NCI-H2107 treated with DMSO at 0.1 percent for 48 hours (cell line): ENCODE measurements at regions not wholly inside any gene's neighbourhood (a gene's known extent, or its start where the extent isn't known, plus 50 kb on each side); places are given as distances from the start of the nearest gene placed in this dataset.

Source experiments
- DNase-seq: peaks from one replicate; lab custom pipeline; 2025; ENCODE audit not compliant: unreplicated experiment; lab: John Stamatoyannopoulos, UW

DNA sequence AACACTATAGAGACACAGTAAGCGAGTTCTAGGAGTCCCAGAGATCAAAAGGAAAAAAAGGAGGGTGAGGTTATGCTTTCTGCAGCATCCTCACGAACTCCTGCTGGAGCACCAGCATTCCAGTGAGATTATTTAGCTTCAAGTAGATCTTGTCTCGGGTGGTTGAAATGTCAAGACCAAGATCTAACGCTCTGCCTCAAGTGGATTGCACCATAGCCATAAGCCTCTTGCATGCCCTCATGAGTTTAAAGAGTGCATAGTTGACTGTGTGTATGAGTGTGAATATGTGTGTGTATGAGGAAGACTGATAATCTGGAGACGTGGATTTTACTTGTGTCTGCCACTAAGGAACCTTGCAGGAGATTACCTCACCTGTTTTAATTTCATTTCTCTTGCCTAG is 335.3 kb upstream of the ADAMTSL1 start:
- no peak for DNase-seq

DNA sequence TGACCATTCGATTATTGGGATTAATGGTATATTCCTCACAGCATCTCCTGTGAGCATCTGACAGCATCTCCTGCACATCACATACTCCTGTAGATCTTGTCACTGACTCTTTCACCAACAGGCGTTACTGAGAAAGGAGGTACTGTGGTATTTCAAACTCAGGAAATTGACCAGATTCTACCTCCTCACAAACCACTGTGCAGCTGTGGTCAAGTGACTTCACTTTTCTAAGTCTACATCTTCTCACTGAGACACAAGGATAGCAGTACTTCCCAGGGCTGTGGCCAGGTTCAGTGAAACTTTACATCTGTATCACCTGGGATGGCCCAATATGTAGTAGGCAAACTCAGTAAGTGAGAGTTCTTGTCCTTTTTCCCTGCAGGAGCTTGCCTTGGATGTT is 332.3 kb upstream of the ADAMTSL1 start:
- DNase-seq: no peak

DNA sequence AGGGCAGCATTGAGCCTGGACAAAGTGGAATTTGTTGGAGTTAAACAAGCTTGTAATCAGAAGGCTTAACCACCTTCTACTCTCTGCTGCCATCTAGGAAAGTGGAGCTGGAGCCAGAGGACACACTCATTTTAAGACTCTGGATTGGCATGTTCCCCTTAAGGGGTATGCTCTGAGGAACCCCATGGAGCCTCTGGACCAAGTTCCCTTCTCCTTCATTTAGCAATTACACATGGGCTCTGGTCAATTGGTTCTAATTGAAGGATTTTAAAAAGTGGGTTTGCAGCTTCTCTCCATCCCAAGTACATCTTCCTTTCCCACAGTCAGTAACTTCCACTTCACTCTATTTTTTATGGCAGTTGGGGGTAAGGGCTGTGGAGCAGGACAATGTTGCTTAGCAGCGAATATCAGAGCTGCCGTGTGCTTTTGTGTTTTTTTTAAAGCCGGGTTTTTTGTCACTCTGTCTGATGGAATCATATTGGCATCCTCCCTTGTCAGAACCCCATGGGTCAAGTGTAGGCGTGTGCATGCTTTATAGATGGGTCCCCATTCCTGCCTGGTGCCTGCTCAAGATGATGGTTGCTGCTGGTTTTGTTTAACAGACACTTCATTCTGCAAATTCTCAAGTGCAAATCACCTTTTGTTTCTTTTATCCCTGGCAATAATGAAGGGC is 330.7 kb upstream of the ADAMTSL1 start:
- no peak for DNase-seq

DNA sequence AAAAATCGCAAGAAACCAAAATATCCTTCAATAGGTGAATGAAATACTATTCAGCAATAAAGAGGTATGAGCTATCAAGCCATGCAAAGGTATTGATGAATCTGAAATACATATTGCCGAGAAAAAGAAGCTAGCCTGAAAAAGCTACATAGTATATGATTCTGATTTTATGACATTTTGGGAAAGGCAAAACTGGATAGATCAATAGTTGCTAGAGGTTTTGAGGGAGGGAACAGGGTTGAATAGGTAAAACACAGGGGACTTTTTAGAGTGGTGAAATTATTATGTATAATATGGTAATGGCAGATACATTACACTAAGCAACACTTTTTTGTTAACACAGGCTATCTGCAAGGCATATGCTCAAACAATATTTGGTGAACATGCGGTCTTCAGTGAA is 327.6 kb upstream of the ADAMTSL1 start:
- DNase-seq: no peak

DNA sequence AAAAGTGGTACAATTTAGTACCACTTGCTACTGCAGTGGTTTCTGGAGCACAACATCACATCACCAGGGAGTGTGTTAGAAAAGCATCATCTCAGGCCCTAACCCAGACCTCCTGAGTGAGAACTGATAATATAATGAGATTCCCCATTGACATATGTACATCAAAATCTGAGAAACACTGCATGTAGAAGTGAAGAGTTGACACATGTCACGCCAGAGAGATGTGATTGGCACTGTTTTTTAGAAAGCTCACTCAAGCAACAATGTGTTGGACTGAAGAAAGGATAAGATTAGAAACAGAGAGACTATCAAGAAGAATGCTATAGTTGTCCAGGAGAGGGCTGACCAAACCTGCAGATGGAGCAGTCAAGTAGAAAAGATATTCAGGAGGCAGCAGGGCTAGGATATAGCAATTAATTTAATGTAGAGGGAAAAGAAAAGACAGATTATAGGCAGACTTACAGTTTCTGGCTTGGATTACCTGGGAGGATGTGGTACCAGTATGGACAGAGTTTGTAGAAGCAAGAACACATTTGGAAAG is 324.4 kb upstream of the ADAMTSL1 start:
- DNase-seq: no peak

DNA sequence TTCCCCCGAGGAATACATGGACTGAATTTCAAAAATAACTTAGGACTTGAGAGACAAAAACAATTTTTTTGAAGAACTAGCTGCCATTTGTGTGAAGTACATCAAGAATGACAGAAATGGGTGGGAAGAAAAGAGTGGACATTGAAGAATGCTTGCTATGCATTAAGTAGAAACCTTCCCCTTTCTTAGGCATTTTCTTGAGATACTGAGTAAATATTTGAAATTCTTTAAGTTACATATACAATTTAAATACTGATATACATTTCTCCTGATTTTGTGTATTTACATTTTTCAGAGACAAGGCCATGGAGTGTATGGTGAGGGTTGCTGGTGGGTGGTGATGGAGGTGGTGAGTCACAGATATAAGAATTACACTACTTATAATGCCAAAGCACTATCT is 319.3 kb upstream of the ADAMTSL1 start:
- DNase-seq: no peak

DNA sequence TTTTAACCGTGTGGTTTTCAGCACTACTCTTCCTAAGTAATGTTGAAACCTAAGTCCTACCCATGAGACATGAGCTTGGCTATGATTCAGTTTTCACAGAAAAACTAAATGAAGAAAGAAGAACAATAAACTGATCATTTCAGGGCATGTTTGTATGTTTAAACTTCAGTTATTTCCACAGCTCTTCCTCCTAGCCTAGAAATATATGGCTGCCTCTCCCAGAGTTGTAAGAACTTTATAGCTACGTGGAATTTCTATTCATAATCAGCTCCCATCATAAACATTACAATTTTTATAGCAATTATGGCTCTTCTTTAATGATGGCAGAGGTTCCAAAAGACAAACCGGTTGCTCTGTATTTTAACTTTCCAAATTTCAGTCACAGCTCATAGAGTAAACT is 314.7 kb upstream of the ADAMTSL1 start:
- no peak for DNase-seq

DNA sequence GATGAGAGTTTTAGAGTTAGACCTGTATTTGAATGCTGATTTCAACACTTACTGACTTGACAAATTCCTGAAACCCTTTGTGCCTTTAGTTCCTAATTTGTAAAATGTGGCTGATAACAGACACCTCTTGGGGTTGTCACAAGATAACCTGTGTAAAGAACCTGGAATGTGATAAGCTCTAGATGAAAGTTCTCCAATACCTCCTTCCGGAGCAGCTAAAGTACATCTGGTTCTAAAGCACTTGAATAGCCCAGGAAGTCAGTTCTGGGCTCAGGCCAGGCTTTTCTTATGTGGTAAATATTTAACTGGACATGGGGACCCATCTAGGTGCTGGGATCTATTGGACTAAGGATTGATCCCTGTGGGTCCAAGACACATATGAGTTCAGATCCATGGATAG is 310.8 kb upstream of the ADAMTSL1 start:
- DNase-seq: no peak

DNA sequence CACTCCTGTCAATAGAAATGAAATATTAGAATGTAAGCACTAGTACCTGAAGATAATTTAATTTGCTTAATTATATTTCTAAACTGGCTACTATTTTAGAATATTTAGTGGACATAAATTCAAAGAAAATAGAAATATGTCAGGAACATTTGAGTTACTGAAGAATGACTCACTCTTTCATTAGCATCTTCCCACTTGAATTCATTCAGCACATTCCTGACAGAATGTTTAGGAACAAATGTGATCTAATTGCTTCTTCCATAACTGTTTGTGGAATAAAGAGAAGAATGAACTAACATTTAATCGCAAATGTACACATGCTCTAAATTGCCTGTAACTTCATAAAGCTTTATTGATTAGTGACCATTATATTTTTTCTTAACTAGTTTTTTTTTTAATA is 306.2 kb upstream of the ADAMTSL1 start:
- DNase-seq: no peak

DNA sequence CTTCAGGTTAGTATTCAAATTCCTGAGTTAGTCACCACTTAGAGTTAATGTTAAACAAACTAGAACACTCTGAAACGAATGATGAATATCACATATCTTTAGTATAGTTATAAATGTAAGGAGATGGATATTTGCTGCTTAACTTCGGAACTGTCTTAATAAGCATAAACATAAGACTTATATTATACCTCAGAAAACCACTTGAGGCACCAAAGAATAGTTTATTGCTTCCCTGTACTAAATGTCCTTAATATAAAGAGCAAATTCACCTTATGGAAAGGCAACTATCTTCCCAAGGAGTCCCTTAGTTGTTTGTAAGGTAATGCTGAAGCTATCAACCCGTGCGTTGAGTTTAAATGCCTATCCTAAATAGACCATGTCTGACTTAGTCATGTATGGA is 300.0 kb upstream of the ADAMTSL1 start:
- no peak for DNase-seq

DNA sequence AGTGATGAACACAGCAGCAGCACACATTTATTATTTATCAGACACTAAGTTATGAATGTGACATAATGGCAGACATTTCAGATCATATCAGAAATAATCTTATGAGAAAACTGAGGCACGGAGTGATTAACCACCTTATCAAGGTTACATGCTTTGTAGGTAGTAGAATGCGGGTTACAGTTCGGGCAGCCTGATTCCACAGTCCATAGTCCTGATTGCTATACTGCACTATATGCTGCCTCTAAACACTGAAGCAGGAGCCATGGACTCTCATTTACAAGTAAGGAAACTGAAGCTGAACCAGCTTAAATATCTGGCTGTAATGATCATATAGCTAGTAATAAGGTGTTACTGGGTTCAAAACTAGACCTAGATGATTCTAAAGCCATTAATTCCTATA is 291.3 kb upstream of the ADAMTSL1 start:
- no peak for DNase-seq

DNA sequence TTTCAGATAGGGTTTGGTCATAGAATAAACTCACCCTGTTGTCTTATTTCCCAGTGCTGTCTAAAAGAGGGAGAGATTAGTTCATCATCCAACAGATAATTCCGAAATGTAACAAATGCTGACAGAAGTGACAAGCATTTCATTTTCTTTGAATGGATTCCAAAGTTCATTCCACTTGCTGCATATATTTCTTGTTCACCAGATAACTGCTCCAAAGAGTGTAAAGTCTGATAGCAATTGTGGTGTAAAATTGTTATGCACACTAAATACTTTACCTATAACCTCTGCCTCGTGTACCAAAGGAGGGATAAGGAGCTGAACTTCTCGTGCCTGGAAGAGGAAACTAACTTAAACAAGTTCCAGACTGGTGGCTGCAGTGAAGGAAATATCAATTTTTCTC is 290.0 kb upstream of the ADAMTSL1 start:
- DNase-seq: no peak

DNA sequence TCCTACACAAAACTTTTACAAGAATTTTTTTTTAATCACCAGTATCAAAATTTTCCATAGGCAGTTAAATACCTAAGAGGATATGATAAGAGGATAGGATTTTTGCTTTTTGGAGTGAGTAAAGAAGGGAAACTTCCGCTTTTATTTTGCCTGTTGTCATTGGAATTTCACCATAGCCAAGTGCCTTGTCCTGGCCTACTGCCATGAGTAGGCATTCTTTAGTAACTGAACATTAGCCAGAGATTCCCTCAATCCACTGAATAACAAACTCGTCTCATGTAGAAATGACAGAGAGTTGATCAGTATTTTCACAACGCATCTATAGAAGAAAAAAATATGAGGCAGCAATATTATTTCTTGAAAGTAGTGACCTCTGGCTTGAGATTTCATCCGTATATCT is 289.6 kb upstream of the ADAMTSL1 start:
- no peak for DNase-seq

DNA sequence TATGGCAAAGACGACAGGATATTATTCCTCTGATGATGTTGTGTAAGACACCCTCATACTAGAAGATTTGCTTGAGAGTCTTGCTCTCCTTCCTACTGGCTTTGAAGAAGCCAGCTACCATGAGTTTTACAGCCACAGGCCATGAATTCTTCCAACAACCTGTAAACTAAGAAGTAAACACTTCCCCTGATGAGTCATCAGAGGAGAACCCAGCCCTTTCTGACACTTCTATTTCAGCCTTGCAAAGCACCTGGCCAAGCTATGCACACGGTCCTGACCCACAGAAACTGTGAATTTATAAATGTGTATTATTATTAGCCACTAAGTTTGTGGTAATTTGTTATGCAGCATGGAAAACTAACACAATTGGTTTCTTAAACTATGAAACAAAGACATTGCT is 288.8 kb upstream of the ADAMTSL1 start:
- DNase-seq: no peak

DNA sequence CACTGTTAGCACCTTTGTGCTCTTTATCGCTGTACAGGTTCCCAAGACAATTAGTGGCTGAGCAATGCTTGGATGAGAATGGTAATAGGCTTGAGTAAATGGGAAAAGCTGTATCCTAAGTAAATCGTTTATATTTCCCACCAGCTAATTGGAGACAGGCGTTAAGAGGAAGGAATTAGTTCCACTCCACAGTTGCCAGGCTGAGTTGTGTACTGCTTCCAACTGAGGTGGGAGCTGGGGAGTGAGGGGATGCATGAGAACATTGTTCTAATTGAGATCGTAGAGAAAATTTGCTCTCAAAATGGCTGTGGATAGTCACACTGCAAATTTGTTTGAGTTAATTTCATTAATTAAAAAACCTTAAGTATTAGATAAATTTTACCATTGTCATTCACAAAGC is 285.0 kb upstream of the ADAMTSL1 start:
- DNase-seq: no peak

DNA sequence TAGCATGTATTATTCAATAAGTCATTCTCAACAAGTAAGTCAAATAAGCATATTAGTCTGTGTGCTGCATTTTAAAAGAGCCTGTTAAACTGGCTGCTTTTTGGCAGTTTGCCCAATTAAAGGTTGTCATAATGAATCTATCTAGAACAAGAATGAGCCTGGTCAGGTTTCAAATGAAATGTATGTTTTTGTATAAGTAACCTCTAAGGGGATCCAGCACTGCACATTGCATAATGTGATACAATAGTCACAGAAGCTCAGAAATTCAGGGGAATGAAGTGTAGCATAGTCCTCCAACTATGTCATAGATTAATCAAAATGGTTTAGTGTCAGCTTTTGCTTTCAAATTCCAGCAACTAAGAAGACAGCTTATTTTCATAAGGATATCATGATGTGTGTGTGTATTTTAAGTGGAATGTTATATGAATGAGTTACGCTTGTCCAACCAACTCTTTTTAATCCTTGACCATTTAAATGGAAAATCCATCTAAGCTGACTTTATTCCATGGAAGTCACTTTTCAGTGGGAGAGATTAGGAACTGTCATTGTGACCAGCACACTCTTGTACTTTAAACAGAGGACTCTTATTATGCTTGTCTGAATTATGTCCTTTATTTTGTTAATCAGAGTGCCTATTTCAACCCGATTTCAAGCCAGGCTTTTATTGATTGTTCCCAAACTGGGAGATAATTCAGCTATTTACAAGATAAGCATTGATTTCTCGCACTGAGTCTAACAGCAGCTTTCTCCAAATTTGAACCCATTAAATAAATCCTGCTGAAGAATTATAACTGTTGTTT is 283.9 kb upstream of the ADAMTSL1 start:
- DNase-seq: peak; percentile 30

DNA sequence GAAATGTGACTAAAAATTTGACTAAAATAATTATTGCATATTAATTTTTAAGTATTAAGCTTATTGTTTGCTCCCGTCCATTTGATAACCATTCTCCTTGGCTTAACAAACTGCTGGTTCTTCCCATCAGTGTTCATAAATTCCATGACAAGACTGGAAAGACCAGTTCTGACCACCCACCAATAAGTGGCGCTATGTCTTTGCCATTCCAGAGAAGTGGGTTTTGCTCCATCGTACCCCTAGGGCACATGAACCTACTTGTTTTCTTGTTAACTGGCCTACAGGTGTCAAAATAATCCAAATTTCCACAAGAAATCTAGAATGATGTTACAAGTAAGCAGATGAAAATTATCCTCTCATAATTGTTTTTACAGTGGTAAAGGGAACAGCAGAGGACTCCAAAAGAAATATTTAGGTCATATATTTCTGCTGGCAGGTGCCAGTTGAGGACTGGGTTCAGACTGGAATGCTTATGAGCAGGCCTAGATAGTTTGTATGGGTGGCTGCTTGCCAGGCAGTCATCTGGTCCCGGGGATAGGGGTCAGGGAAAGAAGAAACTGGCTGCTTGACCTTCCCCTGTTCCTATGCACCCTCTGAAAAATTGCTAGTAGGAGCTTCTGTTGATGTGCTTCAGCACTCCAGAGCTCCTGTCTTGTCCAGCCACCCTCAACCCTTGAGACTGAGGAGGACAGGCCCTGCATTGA is 283.1 kb upstream of the ADAMTSL1 start:
- no peak for DNase-seq

DNA sequence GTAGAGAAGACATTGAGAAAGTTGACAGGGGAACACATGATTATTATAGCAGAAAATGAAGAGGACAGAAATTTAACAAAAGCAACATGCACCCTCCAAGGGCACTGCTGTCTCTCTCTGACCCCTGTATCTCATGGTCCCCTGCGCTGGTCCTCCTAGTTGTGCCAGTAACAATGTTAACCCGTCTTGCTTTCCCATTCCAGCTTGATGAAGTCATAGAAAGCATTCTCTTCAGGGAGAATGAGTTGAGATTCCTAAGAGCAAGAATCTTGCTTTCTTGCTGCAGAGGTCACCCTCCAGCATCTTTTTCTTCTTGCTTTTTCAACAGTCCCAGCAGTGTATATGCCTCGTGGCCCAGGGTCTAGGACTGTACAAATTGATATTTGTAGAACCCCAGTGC is 279.6 kb upstream of the ADAMTSL1 start:
- DNase-seq: no peak

DNA sequence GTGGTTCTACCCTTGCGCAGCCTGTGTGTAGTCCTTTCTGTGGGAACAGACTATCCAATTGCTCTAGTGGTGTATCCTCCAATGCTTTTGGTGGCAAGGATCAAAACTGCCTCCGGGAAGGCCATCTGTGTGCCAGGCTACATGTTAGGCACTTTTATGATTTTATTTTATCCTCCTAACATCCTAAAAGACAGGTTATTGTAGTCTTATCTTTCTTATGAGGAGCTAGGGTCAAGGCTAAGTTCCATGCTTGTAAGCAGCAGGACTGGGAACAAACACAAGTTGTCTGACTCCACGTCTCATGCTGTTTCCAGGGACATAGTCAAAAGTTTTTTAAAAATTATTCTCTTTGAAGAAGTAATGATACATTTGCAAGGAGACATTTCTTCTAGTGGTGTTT is 278.7 kb upstream of the ADAMTSL1 start:
- DNase-seq: no peak

DNA sequence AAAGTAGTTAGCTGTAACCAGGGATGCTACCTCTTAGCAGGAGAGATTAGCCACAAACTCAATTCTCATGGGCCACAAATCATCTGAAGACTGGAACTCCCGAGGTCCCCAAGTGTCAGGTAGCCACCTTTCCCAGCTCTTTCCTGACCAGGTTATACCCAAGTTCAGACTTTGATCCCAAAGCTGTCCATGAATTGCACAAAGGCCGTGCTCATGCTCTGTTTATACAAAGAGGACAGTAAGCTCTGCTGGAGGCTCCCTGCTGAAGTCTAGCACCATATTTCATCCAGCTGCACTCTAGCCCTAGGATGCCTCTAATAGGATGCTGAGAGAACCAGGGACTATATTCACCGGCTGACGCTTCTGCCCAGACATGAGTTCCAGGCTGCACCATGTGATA is 271.0 kb upstream of the ADAMTSL1 start:
- no peak for DNase-seq

DNA sequence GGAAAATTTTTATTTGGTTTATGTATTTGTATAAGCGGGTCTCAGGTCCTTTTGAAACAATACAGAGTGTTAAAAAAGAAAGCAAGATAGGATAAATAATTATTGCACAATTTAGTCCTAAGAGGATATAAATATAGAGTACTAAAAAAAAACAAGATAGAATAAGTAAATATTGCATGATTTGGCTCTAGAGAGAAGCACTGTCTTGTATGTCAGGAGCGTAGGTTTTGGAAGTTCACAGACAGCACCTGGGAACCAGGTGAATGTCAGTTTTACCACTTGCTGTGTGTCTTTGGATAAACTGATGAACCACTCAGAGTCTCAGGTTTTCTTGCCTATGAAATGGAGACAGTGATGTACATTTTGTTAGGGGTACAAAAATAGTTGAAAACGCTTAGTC is 266.2 kb upstream of the ADAMTSL1 start:
- DNase-seq: no peak
